Activated CD8-positive, alpha-beta T cell treated with anti-CD3 and anti-CD28 coated beads, Interleukin-2, amount 10 ng/mL, durations not matched to agents 7 days and 5 days (primary cell): ENCODE measurements at regions not wholly inside any gene's neighbourhood (a gene's known extent, or its start where the extent isn't known, plus 50 kb on each side); places are given as distances from the start of the nearest gene placed in this dataset.

ENCODE experiments used
- ATAC-seq: fragments of 150-1000 bp; cut with Tn5 transposase; one replicate; pipeline ENCODE4 v1.10.0; 2021; ENCODE audit warnings: moderate library complexity
- CTCF ChIA-PET: fragments of 350-600 bp; sonication (Branson Sonifier 250); formaldehyde crosslinking; loops from one replicate; lab custom pipeline; 2021; ENCODE audit warnings: antibody characterized with exemption; lab: Charles Lee
- POLR2A ChIA-PET: fragments of 350-600 bp; sonication (Branson Sonifier 250); formaldehyde crosslinking; loops from one replicate; lab custom pipeline; 2021; ENCODE audit warnings: antibody characterized with exemption; lab: Charles Lee
- DNase-seq: peaks from one replicate; pipeline ENCODE4 v3.0.0-alpha.2; 2020
- H3K27ac Mint-ChIP-seq: one replicate; pipeline ENCODE4 v1.8.0; 2021; ENCODE audit warnings: mild to moderate bottlenecking, mixed read lengths
- H3K27me3 Mint-ChIP-seq: one replicate; pipeline ENCODE4 v1.8.0; 2021; ENCODE audit warnings: low read depth, mixed read lengths
- H3K36me3 Mint-ChIP-seq: one replicate; pipeline ENCODE4 v1.8.0; 2021; ENCODE audit warnings: low read depth, mixed read lengths
- H3K4me1 Mint-ChIP-seq: one replicate; pipeline ENCODE4 v1.8.0; 2021; ENCODE audit warnings: low read depth, mixed read lengths
- H3K4me3 Mint-ChIP-seq: one replicate; pipeline ENCODE4 v1.8.0; 2021; ENCODE audit warnings: mild to moderate bottlenecking, mixed read lengths
- H3K9me3 Mint-ChIP-seq: one replicate; pipeline ENCODE4 v1.8.0; 2022; ENCODE audit warnings: mixed read lengths; ENCODE audit not compliant: insufficient read depth

DNA sequence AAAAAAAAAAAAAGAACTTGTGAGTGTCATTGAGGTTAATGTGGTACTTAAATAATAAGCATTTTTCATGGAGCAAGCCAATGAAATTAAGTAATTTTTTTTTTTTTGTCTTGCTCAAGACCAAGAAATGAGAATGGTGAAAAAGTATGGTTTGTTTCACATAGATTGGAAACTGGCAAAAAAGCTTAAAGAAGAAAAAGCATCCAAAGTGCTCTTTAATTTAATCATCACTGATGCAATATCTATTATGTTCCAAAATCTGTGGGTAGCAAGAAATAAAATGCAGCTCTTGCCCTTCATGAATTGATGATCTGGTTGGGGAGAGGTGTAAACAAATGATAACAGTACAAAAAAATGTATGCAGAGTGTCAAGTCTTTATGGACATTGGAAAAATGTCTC lies 980.6 kb downstream of the REEP3 start:
- H3K27me3 Mint-ChIP-seq: no peaks in the 10 kb centered on the region
- ATAC-seq (no peak), DNase-seq (no peak)
- H3K27ac Mint-ChIP-seq: no peak overlapping the region
- H3K9me3 Mint-ChIP-seq: peaks cover 4% of the 10 kb centered on the region
- H3K4me1 Mint-ChIP-seq: no peaks in the 10 kb centered on the region
- ChIA-PET POLR2A (no interaction called here), CTCF (no interaction called here)
- no peak overlapping the region for H3K4me3 Mint-ChIP-seq
- H3K36me3 Mint-ChIP-seq: no peaks in the 10 kb centered on the region

- Mint-ChIP-seq H3K4me3 (no peak overlapping the region), H3K27ac (no peak overlapping the region), H3K4me1 (no peaks in the 10 kb centered on the region), H3K36me3 (no peaks in the 10 kb centered on the region), H3K9me3 (peaks cover 8% of the 10 kb centered on the region), H3K27me3 (no peaks in the 10 kb centered on the region)
- ChIA-PET CTCF (no interaction called here), POLR2A (no interaction called here)
- DNase-seq (no peak), ATAC-seq (no peak)
These were observed 981.7 kb downstream of the REEP3 start for GRCh38 chr10:64502936-64503335.

- CTCF ChIA-PET: no interaction called here
- H3K27ac Mint-ChIP-seq: no peak overlapping the region
- ATAC-seq: no peak
These were observed 982.2 kb downstream of the REEP3 start for GRCh38 chr10:64503429-64503828.

GRCh38 chr10:64505501-64505900 lies 984.3 kb downstream of the REEP3 start:
- H3K4me1 Mint-ChIP-seq: no peaks in the 10 kb centered on the region
- ChIA-PET POLR2A (no interaction called here), CTCF (no interaction called here)
- peaks cover 8% of the 10 kb centered on the region for H3K9me3 Mint-ChIP-seq
- ATAC-seq (no peak), DNase-seq (no peak)
- H3K27ac Mint-ChIP-seq: no peak overlapping the region
- H3K27me3 Mint-ChIP-seq: no peaks in the 10 kb centered on the region
- H3K4me3 Mint-ChIP-seq: no peak overlapping the region
- H3K36me3 Mint-ChIP-seq: no peaks in the 10 kb centered on the region

More at GRCh38 chr10:64503429-64503828, 982.2 kb downstream of the REEP3 start:
- Mint-ChIP-seq H3K36me3 (no peaks in the 10 kb centered on the region), H3K27me3 (no peaks in the 10 kb centered on the region), H3K4me3 (no peak overlapping the region), H3K9me3 (peaks cover 8% of the 10 kb centered on the region), H3K4me1 (no peaks in the 10 kb centered on the region)
- POLR2A ChIA-PET: no interaction called here
- DNase-seq: no peak

- H3K27me3 Mint-ChIP-seq: no peaks in the 10 kb centered on the region
- no peaks in the 10 kb centered on the region for H3K4me1 Mint-ChIP-seq
- H3K4me3 Mint-ChIP-seq: no peak overlapping the region
- CTCF ChIA-PET: no interaction called here
- H3K27ac Mint-ChIP-seq: no peak overlapping the region
- DNase-seq (no peak), ATAC-seq (no peak)
- no peaks in the 10 kb centered on the region for H3K36me3 Mint-ChIP-seq
- peaks cover 8% of the 10 kb centered on the region for H3K9me3 Mint-ChIP-seq
- POLR2A ChIA-PET: no interaction called here
These were observed 985.8 kb downstream of the REEP3 start for GRCh38 chr10:64506963-64507362.

- H3K4me3 Mint-ChIP-seq: no peak overlapping the region
- no peaks in the 10 kb centered on the region for H3K4me1 Mint-ChIP-seq
- no peak overlapping the region for H3K27ac Mint-ChIP-seq
- no peaks in the 10 kb centered on the region for H3K27me3 Mint-ChIP-seq
- H3K36me3 Mint-ChIP-seq: no peaks in the 10 kb centered on the region
- ATAC-seq (no peak), DNase-seq (no peak)
- CTCF ChIA-PET: no interaction called here
- POLR2A ChIA-PET: no interaction called here
- H3K9me3 Mint-ChIP-seq: peaks cover 8% of the 10 kb centered on the region
These were observed 986.4 kb downstream of the REEP3 start for GRCh38 chr10:64507651-64508028.

GRCh38 chr10:64508029-64508661 lies 986.9 kb downstream of the REEP3 start:
- Mint-ChIP-seq H3K4me3 (no peak overlapping the region), H3K27me3 (no peaks in the 10 kb centered on the region), H3K9me3 (peaks cover 6% of the 10 kb centered on the region), H3K27ac (no peak overlapping the region), H3K36me3 (no peaks in the 10 kb centered on the region), H3K4me1 (no peaks in the 10 kb centered on the region)
- DNase-seq (no peak), ATAC-seq (no peak)
- CTCF ChIA-PET: no interaction called here
- POLR2A ChIA-PET: no interaction called here

DNA sequence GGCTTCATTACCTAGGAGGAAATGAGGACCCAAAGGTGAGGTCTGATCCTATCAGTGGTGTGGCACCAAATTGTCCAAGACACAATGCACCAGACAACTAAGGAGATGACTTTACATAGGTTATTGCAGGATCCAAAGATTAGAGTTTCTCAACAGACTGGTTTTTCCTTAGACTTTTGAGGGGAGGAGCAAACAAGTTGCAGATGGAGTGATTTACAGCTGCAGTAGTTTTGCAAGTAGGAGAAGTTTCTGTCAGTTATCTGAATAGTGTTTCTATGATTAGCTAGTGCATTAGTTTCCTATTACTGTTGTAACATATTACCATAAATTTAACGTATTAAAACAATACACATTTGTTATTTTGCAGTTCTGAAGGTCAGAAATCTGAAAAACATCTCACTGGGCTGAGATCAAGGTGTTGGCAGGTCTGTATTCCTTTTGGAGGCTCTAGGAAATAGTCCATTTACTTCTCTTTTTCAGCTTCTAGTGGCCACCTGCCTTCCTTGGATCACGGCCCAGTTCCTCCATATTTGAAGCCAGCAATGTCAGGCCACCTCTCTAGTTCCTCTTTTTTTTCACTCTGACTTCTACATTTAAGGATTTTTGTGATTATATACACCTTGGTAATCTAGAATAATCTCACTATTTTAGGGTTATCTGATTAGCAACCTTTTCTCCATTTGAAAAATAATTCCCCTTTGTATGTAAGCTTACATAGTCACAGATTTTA lies 994.9 kb downstream of the REEP3 start:
- no peaks in the 10 kb centered on the region for H3K36me3 Mint-ChIP-seq
- no peaks in the 10 kb centered on the region for H3K4me1 Mint-ChIP-seq
- H3K9me3 Mint-ChIP-seq: no peaks in the 10 kb centered on the region
- ChIA-PET CTCF (no interaction called here), POLR2A (no interaction called here)
- no peak overlapping the region for H3K27ac Mint-ChIP-seq
- no peak overlapping the region for H3K4me3 Mint-ChIP-seq
- DNase-seq (no peak), ATAC-seq (no peak)
- no peaks in the 10 kb centered on the region for H3K27me3 Mint-ChIP-seq

DNA sequence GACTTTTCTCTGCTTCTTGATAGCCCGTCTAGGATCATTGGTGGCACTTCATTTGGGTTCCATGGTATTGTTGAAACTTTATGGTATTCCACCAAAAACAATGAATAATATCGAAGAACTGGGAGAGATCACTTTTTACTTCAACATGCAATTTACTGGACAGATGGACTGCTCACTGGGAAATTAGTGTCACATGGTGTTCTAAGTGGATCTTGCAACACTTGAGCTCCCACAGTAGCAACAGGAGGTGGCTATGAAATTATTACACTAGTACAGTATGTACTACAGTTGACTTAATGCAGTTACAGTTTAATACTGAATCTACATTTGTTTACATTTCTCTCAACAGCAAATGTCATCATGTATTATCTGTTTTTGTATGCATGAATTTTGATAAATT lies 997.3 kb downstream of the REEP3 start:
- POLR2A ChIA-PET: no interaction called here
- DNase-seq: no peak
- ATAC-seq: no peak
- H3K27ac Mint-ChIP-seq: no peak overlapping the region
- no peaks in the 10 kb centered on the region for H3K27me3 Mint-ChIP-seq
- no peak overlapping the region for H3K4me3 Mint-ChIP-seq
- CTCF ChIA-PET: interaction anchor here (0.7 kb wide), 1 partner anchor 120 kb away, joined by 3 read pairs; no protein-coding TSS in a partner anchor
- H3K9me3 Mint-ChIP-seq: no peaks in the 10 kb centered on the region
- H3K36me3 Mint-ChIP-seq: no peaks in the 10 kb centered on the region
- no peaks in the 10 kb centered on the region for H3K4me1 Mint-ChIP-seq

DNA sequence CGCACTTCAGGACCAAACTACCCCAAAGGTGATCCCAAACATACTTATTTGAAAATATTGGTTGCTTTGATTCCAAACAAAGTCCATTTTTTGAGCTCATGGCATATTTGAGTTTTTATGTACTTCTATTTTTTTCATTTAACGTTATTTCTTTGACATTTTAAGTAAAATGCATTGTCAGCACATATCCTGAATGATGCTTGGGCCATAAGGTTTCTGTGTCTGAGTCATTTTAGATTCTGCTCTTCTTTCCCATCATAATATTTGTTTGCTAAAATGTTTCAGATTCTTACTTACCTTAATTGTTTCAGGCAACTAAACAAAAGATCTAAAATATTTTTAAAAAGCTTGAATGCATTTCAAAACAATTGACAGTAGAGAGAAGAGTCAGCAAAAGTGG lies 998.2 kb downstream of the REEP3 start:
- Mint-ChIP-seq H3K36me3 (no peaks in the 10 kb centered on the region), H3K4me3 (no peak overlapping the region), H3K9me3 (no peaks in the 10 kb centered on the region), H3K27ac (no peak overlapping the region), H3K4me1 (no peaks in the 10 kb centered on the region), H3K27me3 (no peaks in the 10 kb centered on the region)
- DNase-seq: no peak
- ChIA-PET CTCF (no interaction called here), POLR2A (no interaction called here)
- ATAC-seq: no peak

DNA sequence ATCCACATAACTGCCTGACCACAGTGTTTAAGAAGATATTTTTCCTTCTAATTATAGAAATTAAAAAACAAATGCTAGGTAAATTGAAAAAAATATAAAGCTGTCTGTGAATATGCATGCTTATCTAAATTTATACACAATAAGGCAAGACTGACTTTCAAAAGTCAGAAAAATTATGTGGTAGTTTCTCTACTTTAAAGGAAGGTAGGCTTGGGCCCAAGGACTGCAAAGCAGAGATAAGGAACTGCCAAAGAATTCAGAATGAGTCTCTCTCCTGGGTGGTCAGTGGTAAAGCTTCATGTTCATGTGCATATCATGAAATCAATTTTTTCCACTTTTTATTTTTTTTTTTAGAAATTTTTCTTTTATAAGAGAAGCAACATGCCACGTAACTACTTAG lies 998.6 kb downstream of the REEP3 start:
- Mint-ChIP-seq H3K27ac (no peak overlapping the region), H3K27me3 (no peaks in the 10 kb centered on the region), H3K9me3 (no peaks in the 10 kb centered on the region), H3K4me3 (no peak overlapping the region), H3K4me1 (no peaks in the 10 kb centered on the region), H3K36me3 (no peaks in the 10 kb centered on the region)
- ChIA-PET POLR2A (no interaction called here), CTCF (no interaction called here)
- DNase-seq: no peak
- ATAC-seq: no peak

- DNase-seq: no peak
- no peak overlapping the region for H3K27ac Mint-ChIP-seq
- H3K9me3 Mint-ChIP-seq: no peaks in the 10 kb centered on the region
- ChIA-PET CTCF (no interaction called here), POLR2A (no interaction called here)
- H3K4me1 Mint-ChIP-seq: no peaks in the 10 kb centered on the region
- no peaks in the 10 kb centered on the region for H3K36me3 Mint-ChIP-seq
- no peaks in the 10 kb centered on the region for H3K27me3 Mint-ChIP-seq
- H3K4me3 Mint-ChIP-seq: no peak overlapping the region
- no peak for ATAC-seq
These were observed 1002.0 kb downstream of the REEP3 start for GRCh38 chr10:64523065-64523759.
